Psoas muscle (tissue), 7 donors: ENCODE measurements at regions not wholly inside any gene's neighbourhood (a gene's known extent, or its start where the extent isn't known, plus 50 kb on each side); places are given as distances from the start of the nearest gene placed in this dataset.

ENCODE experiments used
- ATAC-seq, 4 donors: fragments of 200-7000 bp; cut with Tn5 transposase; one replicate each; pipeline ENCODE4 v1.9.1; 2020; ENCODE audit warnings: moderate library complexity in 3 of 4, mild to moderate bottlenecking in 2 of 4
- DNase-seq, 2 donors: peaks; one replicate each; pipeline ENCODE4 v3.0.0-alpha.2; 2020
- H3K27ac ChIP-seq: fragments of 200-600 bp; one replicate; pipeline ENCODE4 v1.8.0; 2022
- H3K27me3 ChIP-seq, 3 donors: fragments of 200-600 bp in 1 of 3; one replicate each; pipeline versions ENCODE4 v1.6.1 to v1.8.0; 2013 to 2022; ENCODE audit warnings: low read length in 2 of 3, mild to moderate bottlenecking in 2 of 3, moderate library complexity in 1 of 3; ENCODE audit not compliant: insufficient read depth in 3 of 3
- H3K36me3 ChIP-seq, 2 donors: fragments of 200-600 bp in 1 of 2; one replicate each; pipeline versions ENCODE4 v1.6.1 to v1.8.0; 2013 to 2022; ENCODE audit warnings: low read depth in 1 of 2, mild to moderate bottlenecking in 1 of 2, moderate library complexity in 1 of 2; ENCODE audit not compliant: insufficient read depth in 1 of 2
- H3K4me1 ChIP-seq: fragments of 200-600 bp; one replicate; pipeline ENCODE4 v1.8.0; 2022
- H3K4me3 ChIP-seq: fragments of 200-600 bp; one replicate; pipeline ENCODE4 v1.8.0; 2022; ENCODE audit warnings: mild to moderate bottlenecking
- H3K9me3 ChIP-seq: fragments of 200-600 bp; one replicate; pipeline ENCODE4 v1.8.0; 2022
- WGBS, 3 donors: extraction: QIAGEN DNeasy Blood & Tissue Kit; methylation state at CpG; one replicate each; pipeline versions ENCODE4 v1.1.6 to v1.1.7; 2013; 5-methylcytosine and 5-hydroxymethylcytosine counted together
- intact Hi-C, 2 donors: fragments of 100-400 bp; cut with DNase I; formaldehyde crosslinking; loops; one replicate each; pipeline versions ENCODE4 v1.11.0 to v1.14.2; 2022
- TF ChIP-seq, protein P1 (sequence below): fragments of 200-600 bp; IDR thresholded peaks from one replicate; pipeline ENCODE4 v1.8.0; 2022; ENCODE audit warnings: antibody characterized with exemption
- donor health status: healthy with polysubstance abuse.
- donor health status: DM: no; HTN: no; CAD: no; lungs with moderate emphysema.
- donor health status: Bipolar disorder and iron deficiency.
- donor health status: healthy.
- donor health status: DM: yes; HTN: yes; CAD: no.
- donor health status: DM: no; HTN: no; CAD: no.
- donor health status: DM: yes; HTN: yes; CAD: no.

DNA sequence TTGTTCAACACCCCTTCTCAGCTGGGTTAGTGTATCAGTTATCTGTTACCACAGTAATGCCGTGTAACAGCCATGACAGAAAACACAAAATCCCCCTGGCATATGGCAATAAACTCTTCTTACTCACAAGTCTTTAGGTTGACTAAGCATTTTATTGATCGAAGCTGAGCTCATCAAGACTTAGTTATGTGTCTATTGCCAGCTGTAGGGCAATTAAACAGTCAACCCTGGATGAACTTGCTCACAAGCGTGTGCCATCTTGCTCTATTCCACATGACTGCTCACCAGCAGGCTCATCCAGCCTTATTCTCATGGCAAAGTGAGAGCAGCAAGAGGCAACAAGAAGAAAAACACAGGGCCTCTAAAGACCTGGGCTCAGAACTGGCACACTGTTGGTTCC lies 333.8 kb upstream of the PTBP2 start:
- Histone ChIP-seq H3K4me3 (no peak overlapping the region), H3K4me1 (no peaks in the 10 kb centered on the region), H3K27ac (no peak overlapping the region), H3K27me3 (no peaks in the 10 kb centered on the region), H3K9me3 (no peaks in the 10 kb centered on the region), H3K36me3 (no peaks in the 10 kb centered on the region)
- WGBS, 3 donors, result 76 to 83% (median 83%) methylated on average over 3 of the region's 3 CpGs
- intact Hi-C loops, result no loop called here
- no peak for ATAC-seq
- DNase-seq, result no peak
- TF ChIP-seq, protein P1, sequence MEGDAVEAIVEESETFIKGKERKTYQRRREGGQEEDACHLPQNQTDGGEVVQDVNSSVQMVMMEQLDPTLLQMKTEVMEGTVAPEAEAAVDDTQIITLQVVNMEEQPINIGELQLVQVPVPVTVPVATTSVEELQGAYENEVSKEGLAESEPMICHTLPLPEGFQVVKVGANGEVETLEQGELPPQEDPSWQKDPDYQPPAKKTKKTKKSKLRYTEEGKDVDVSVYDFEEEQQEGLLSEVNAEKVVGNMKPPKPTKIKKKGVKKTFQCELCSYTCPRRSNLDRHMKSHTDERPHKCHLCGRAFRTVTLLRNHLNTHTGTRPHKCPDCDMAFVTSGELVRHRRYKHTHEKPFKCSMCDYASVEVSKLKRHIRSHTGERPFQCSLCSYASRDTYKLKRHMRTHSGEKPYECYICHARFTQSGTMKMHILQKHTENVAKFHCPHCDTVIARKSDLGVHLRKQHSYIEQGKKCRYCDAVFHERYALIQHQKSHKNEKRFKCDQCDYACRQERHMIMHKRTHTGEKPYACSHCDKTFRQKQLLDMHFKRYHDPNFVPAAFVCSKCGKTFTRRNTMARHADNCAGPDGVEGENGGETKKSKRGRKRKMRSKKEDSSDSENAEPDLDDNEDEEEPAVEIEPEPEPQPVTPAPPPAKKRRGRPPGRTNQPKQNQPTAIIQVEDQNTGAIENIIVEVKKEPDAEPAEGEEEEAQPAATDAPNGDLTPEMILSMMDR, result no peak

DNA sequence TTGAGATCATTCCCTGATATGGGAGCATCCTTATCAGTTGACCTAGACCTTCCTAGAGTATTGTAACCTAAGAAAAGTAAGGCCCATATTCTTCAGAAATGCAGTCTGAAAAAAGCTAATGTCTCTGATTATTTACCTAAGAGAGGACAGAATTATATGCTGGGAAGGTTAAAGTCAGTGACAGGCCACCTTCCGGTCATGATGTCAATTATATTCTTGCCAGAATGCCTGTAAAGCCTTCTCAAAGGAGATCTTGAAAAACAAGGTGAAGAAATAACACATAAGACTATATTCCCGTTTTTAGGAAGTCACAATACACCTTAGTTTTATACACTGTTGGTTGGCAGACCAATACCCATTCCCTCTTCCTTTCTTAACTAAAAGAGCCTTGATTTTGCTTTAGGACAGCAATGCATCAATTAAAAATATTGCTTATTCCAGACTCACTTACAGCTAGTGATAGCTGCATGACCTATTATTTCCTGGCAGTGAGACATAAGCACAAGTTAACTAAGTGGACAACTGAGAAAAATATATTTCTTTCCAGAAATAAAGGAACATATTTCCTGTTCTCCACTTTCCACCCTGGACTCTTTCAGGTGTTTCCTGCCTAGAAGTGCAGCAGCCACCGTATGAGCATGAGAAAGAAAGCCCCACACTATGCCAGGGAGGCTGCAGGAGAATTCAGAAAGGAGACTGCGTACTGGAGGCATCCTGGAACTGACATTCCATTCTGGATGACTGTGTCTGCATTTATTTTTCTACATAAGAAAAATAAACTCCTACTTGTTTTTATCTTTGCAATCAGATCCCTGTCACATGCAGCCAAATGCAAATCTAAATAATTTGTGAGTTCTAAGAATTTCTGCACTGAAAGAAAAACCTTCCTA lies 332.9 kb upstream of the PTBP2 start:
- ATAC-seq, result no peak
- no peak overlapping the region for H3K4me3 ChIP-seq
- H3K27ac ChIP-seq, result no peak overlapping the region
- 57 to 58% (median 58%) methylated on average over 4 of the region's 4 CpGs for WGBS, 3 donors
- no peak for DNase-seq
- intact Hi-C loops, result no loop called here
- no peaks in the 10 kb centered on the region for H3K36me3 ChIP-seq
- H3K27me3 ChIP-seq, result no peaks in the 10 kb centered on the region
- H3K9me3 ChIP-seq, result no peaks in the 10 kb centered on the region
- no peaks in the 10 kb centered on the region for H3K4me1 ChIP-seq
- TF ChIP-seq, protein P1, result no peak

DNA sequence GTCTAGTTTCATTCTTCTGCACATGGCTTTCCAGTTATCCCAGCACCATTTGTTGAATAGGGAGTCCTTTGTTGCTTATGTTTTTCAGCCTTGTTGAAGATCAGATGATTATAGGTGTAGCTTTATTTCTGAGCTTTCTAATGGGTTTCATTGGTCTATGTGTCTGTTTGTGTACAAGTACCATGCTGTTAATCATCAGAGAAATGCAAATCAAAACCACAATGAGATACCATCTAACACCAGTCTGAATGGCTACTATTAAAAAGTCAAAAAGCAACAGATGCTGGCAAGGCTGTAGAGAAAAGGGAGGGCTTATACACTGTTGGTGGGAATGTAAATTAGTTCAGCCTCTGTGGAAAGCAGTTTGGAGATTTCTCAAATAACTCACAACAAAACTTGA lies 321.5 kb upstream of the PTBP2 start:
- Histone ChIP-seq H3K4me3 (no peak overlapping the region), H3K4me1 (no peaks in the 10 kb centered on the region), H3K9me3 (no peaks in the 10 kb centered on the region), H3K27ac (no peak overlapping the region), H3K27me3 (no peaks in the 10 kb centered on the region), H3K36me3 (no peaks in the 10 kb centered on the region)
- ATAC-seq (no peak), DNase-seq (no peak)
- TF ChIP-seq, protein P1, result no peak
- intact Hi-C loops, result no loop called here

DNA sequence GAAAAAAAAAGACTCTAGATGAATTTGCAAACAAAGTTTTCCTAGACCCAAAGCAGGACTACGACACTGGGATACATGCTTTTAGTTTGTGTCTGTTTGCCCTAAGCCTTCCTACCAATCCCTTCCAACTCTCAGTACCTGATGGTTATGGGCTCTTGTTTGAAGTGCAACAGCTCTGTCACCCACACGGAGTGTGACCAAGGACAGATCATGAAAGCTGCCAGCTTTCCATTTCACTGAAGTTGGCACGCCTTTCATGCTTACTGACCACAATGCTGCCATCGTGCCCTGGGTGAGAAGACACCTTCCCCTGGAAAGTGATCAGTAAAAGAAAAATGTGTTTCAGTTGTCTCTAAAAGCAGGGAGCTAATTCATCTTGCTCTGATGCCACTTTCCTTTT lies 312.5 kb upstream of the PTBP2 start:
- intact Hi-C loops, result no loop called here
- Histone ChIP-seq H3K27ac (no peak overlapping the region), H3K4me3 (no peak overlapping the region), H3K27me3 (no peaks in the 10 kb centered on the region), H3K36me3 (no peaks in the 10 kb centered on the region), H3K4me1 (no peaks in the 10 kb centered on the region), H3K9me3 (no peaks in the 10 kb centered on the region)
- TF ChIP-seq, protein P1, result no peak
- 29 to 43% (median 32%) methylated on average over 4 of the region's 4 CpGs for WGBS, 3 donors
- no peak for DNase-seq
- no peak for ATAC-seq

DNA sequence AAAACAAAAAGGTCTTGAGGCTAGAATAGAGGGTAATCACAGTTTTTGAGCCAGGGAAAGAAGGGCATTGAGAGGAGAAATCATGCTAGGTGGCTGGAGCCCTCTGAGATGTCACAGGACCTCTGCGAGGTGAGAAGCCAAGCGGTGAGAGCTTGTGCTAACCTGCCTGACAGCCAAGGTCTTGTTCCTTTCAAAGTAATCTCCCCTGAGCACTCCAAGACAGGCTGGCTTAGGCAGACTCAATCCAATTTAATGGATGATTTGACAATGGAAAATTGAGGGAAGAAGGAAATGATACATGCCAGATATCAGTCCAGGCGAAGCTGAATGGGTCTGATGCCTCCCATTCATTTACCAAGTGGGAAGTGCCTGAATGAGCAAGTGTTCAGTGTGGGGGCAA lies 311.9 kb upstream of the PTBP2 start:
- intact Hi-C loops, result no loop called here
- DNase-seq (no peak), ATAC-seq (no peak)
- no peaks in the 10 kb centered on the region for H3K27me3 ChIP-seq
- no peaks in the 10 kb centered on the region for H3K9me3 ChIP-seq
- H3K27ac ChIP-seq, result no peak overlapping the region
- TF ChIP-seq, protein P1, result no peak
- H3K36me3 ChIP-seq, result no peaks in the 10 kb centered on the region
- H3K4me1 ChIP-seq, result no peaks in the 10 kb centered on the region
- 37 to 48% (median 48%) methylated on average over 3 of the region's 3 CpGs for WGBS, 3 donors
- no peak overlapping the region for H3K4me3 ChIP-seq
